Dermis blood vessel endothelial cell (primary cell): ENCODE measurements at regions not wholly inside any gene's neighbourhood (a gene's known extent, or its start where the extent isn't known, plus 50 kb on each side); places are given as distances from the start of the nearest gene placed in this dataset.

Experiments
- DNase-seq: peaks from one replicate; pipeline ENCODE4 v3.0.0; 2010

GRCh38 chr12:124167141-124167540 lies 127.8 kb upstream of the RFLNA start:
- DNase-seq, result no peak

DNA sequence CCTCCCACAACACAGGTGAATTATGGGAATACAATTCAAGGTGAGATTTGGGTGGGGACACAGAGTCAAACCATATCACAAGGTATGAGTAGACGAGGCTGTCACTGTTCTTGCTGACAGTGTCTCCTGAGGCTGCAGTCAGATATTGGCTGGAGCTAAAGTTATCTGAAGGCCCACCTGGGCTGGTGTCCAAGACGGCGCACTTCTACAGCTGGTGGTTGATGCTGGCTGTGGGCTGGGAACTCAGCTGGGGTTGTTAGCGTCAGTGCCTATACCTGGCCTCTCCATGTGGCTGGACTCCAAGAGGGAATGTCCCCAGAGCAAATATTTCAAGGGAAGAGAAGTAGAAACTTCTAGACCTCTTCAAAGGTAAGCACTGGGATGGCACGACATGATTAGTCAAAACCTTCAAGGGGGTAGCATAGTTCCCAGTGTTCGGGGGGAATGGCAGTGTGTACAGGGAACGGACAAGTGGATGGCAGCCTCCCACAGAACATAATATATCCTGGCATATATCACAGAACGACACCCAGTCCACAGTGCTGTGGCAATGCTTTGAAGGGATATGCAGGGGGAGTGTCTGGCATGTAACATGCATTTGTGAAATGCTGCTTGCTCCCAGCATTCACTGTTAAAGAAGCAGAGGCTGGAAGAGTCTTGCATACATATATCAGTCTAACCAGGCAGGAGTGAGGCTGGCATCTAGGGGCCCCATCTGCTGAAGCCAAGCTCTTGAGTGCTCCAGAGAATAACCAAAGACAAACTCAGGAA lies 126.7 kb upstream of the RFLNA start:
- no peak for DNase-seq

DNA sequence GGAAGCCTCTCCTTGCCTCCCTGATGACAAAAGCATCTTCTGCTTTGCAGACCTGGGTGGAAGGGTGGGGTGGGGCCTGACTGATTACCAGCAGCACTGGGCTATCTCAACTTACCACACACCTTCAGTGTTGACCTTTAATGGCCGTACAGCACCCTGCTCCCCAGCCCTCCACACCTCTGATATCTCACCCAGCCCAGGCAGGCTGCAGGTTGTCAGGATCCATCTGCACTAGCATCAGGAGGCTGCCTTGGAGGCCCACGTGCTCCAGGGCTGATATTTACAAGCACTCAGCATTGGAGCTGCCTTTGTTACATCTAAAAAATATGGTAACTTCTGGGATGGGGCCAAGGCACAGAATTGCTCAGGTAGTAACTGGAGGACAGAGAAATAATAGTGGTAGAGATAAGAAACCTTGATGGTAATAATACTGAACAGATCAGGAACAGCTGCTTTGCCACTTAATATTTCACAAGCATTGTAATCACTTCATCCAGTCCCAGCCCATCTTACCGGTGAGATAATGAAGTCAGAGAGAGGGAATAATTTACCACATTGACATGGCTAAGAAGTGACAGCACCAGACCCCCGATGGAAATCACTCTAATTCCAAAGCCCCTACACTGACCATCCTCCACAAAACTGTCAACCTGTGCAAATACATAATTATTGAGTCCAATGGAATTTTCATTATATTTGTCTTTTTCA lies 125.2 kb upstream of the RFLNA start:
- no peak for DNase-seq

- no peak for DNase-seq
Measured at GRCh38 chr12:124170760-124171159, 124.1 kb upstream of the RFLNA start.

DNA sequence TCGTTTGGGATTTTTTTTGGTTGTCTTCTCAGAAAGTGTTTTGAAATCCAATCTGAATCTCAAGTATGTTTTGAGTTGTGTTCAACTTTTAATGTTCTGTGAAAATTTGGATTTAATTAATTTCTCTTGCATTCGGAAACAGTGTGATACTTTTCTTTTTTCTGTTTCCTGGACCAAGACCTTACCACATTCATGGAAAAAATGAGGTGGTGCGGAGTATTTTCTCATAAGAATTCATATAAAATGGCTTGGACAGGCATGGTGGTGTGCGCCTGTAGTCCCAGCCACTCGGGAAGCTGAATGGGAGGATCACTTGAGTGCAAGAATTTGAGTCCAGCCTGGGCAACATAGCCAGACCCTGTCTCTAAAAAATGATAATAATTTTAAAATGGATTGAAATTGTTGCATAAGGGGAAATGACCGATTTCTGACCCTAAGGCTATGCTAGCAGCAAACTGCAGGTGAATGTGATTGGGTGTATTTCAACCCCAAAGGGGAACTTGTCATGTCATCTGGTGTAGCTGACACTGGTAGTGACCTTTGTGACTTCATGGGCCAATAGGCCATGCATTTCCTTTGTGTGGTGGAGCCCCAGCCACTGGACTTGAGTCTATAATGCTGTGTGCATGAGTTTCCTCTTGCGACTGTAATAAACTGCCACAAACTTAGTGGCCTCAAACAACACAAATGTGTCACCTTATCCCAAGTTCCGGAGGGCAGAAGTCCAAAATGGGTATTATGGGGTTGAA lies 123.5 kb upstream of the RFLNA start:
- DNase-seq, result no peak

GRCh38 chr12:124172636-124173035 lies 122.3 kb upstream of the RFLNA start:
- no peak for DNase-seq

- DNase-seq, result no peak
Measured at GRCh38 chr12:124173692-124174091, 121.2 kb upstream of the RFLNA start.

GRCh38 chr12:124174451-124175348 lies 120.2 kb upstream of the RFLNA start:
- peak; percentile 23 for DNase-seq

GRCh38 chr12:124175704-124176103 lies 119.2 kb upstream of the RFLNA start:
- DNase-seq, result no peak

- DNase-seq, result no peak
Measured at GRCh38 chr12:124177276-124177950, 117.5 kb upstream of the RFLNA start.

- DNase-seq, result no peak
Measured at GRCh38 chr12:124177951-124178316, 117.0 kb upstream of the RFLNA start.

GRCh38 chr12:124179936-124180607 lies 114.8 kb upstream of the RFLNA start:
- no peak for DNase-seq

GRCh38 chr12:124183172-124183571 lies 111.7 kb upstream of the RFLNA start:
- no peak for DNase-seq

GRCh38 chr12:124184456-124184855 lies 110.4 kb upstream of the RFLNA start:
- no peak for DNase-seq

DNA sequence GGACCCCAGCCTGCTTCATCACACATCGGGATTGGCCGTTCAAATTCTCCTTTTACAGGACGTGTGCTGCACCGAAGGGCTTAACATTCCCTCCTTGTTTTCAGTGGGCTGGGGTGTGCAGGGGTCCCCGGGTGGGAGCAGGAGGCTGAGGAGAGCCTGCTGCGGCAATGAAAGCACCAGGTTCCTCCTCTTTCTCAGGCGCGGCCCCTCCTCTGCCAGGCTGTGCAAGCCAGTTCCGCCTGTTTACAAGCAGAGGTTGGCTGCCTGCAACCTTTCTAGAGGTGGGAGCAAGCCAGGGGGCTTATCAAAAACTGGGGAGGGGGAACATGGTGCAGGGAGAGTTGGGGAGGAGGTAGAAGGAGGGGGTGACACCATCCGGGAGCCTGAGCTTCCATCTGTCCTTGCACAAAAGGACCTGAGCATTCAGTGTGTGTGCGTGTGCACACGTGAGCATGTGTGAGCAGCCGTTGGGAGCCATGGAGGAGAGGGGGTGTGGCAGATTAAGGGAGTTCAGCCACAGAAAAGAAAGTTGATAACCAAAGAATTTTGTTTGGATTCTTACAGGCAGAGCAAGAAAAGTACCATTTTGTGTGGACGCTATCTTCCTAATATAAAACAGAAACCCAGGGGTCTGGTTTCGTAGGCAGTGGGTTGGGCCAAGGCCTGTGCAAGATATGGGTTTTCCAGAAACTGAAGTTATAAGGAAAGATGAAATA lies 108.8 kb upstream of the RFLNA start:
- DNase-seq, result no peak

- DNase-seq, result no peak
Measured at GRCh38 chr12:124188084-124188483, 106.8 kb upstream of the RFLNA start.

GRCh38 chr12:124188561-124189405 lies 106.1 kb upstream of the RFLNA start:
- DNase-seq, result peak; percentile 35

- no peak for DNase-seq
Measured at GRCh38 chr12:124190312-124191023, 104.4 kb upstream of the RFLNA start.

GRCh38 chr12:124191024-124191359 lies 103.9 kb upstream of the RFLNA start:
- DNase-seq, result peak; percentile 7
